AG04450 (cell line): ENCODE measurements at regions not wholly inside any gene's neighbourhood (a gene's known extent, or its start where the extent isn't known, plus 50 kb on each side); places are given as distances from the start of the nearest gene placed in this dataset.

Experiments used
- CTCF ChIA-PET: fragments of 300-600, 350-600 bp; formaldehyde crosslinking; extraction: SDS; loops from one replicate; lab custom pipeline; 2022; ENCODE audit warnings: antibody characterized with exemption, inconsistent platforms; lab: Charles Lee
- POLR2A ChIA-PET: fragments of 350-600 bp; formaldehyde crosslinking; extraction: SDS; loops from one replicate; lab custom pipeline; 2021; ENCODE audit warnings: antibody characterized with exemption, inconsistent platforms; lab: Yijun Ruan, JAX
- DNase-seq: peaks from one replicate; pipeline ENCODE4 v3.0.0-alpha.2; 2011; ENCODE audit warnings: low read depth, low spot score
- H3K27ac ChIP-seq: one replicate; pipeline ENCODE4 v1.5.1; 2012; ENCODE audit warnings: low read depth, low read length, control low read depth
- H3K27me3 ChIP-seq: one replicate; pipeline ENCODE4 v1.6.0; 2012; ENCODE audit warnings: low read length; ENCODE audit not compliant: control insufficient read depth, insufficient read depth
- H3K4me3 ChIP-seq: 2 replicates; pipeline ENCODE4 v1.5.1; 2011; ENCODE audit warnings: mild to moderate bottlenecking, low read depth, low read length, control low read depth
- H3K9me3 ChIP-seq: 2 replicates; pipeline ENCODE4 v1.5.1; 2012; ENCODE audit warnings: low read length; ENCODE audit not compliant: control insufficient read depth, insufficient read depth
- CTCF ChIP-seq: IDR thresholded peaks from 2 replicates; pipeline ENCODE4 v1.5.1; 2011; ENCODE audit warnings: low read depth, low read length, control low read depth, inconsistent platforms

DNA sequence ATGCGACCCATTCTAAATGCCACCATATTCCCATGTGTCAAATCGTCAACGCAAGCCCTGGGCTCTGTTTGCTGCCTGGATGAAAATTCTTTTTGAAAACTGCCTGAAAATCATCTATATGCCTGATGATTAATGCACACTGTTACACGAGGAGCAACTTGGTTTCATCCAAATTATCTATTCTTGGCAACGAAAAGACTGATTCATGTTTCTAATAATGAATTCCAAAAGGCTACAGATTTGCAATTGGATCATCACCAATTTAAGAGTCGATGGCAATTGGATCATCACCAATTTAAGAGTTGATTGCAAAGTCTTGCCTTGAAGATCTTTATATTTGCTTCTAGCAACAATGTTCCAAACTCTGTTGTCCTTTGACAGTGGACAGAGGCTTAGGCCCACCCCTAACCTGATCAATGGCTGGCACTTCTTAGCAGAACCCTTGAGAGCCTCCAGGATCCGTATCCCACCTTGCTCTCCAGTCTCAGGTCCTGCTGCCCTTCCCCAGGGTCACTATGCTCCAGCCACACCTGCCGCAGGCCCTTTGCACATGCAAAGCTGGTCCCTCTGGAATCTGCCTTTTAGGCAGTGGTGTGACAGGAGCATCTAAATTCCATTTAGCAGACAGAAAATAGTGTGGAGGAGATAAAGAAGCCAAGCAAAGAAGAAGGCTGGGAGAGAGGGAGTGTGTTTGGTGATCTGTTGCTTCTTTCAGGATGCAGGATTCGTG is 460.9 kb upstream of the SULF2 start:
- CTCF ChIA-PET, result no interaction called here
- Histone ChIP-seq H3K4me3 (no peak overlapping the region), H3K9me3 (no peaks in the 10 kb centered on the region), H3K27ac (no peak overlapping the region), H3K27me3 (peaks cover 7% of the 10 kb centered on the region)
- no peak for TF ChIP-seq CTCF
- POLR2A ChIA-PET, result no interaction called here
- no peak for DNase-seq

DNA sequence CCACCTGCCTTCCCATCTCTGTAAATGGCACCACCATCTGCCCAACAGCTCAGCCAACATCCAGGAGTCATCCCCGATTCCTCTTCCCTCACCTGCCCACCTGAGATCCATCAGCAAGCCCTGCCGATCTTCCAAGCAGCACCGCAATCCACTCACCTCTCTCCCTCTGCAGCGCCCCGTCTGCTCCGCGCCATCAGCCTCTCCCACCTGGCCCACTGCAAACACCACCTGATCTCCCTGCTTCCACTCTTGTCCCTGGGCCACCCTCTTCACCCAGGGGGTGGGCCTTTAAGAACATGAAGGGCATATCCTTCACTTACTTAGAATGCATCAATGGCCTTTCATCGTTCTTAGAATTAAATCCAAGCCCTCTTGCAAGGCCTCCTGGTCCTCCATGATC is 457.3 kb upstream of the SULF2 start:
- Histone ChIP-seq H3K27ac (no peak overlapping the region), H3K9me3 (no peaks in the 10 kb centered on the region), H3K4me3 (no peak overlapping the region), H3K27me3 (peaks cover 7% of the 10 kb centered on the region)
- no peak for DNase-seq
- TF ChIP-seq CTCF, result no peak
- POLR2A ChIA-PET, result no interaction called here
- CTCF ChIA-PET, result no interaction called here

- H3K9me3 ChIP-seq, result no peaks in the 10 kb centered on the region
- CTCF ChIA-PET, result no interaction called here
- POLR2A ChIA-PET, result no interaction called here
- peaks cover 7% of the 10 kb centered on the region for H3K27me3 ChIP-seq
- no peak for TF ChIP-seq CTCF
- no peak overlapping the region for H3K4me3 ChIP-seq
- no peak for DNase-seq
- no peak overlapping the region for H3K27ac ChIP-seq
These were observed 456.2 kb upstream of the SULF2 start for GRCh38 chr20:48241482-48241881.

- TF ChIP-seq CTCF, result no peak
- POLR2A ChIA-PET, result no interaction called here
- no peaks in the 10 kb centered on the region for H3K9me3 ChIP-seq
- CTCF ChIA-PET, result no interaction called here
- H3K27me3 ChIP-seq, result peaks cover 5% of the 10 kb centered on the region
- DNase-seq, result no peak
- no peak overlapping the region for H3K27ac ChIP-seq
- H3K4me3 ChIP-seq, result no peak overlapping the region
These were observed 453.5 kb upstream of the SULF2 start for GRCh38 chr20:48238781-48239180.

DNA sequence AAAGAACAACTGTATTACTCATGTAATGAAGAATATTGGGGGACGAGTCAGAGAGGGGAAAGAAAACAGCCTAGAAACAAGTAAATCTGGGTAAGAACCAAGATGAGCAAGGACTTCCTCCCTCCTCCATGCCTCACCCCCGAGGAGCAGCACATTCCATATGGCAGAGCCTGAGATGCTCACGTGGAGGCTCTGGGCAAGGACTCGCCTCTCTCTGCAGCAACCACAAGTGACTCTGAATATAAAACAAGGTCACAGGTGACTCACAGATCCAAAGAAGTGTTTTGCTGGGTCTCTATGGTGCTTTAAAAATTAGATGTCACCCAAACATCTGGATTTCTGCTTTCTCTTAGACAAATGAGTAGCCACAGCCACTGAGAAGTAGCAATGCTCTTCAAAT is 453.0 kb upstream of the SULF2 start:
- DNase-seq, result no peak
- Histone ChIP-seq H3K4me3 (no peak overlapping the region), H3K27ac (no peak overlapping the region), H3K9me3 (no peaks in the 10 kb centered on the region), H3K27me3 (peaks cover 5% of the 10 kb centered on the region)
- POLR2A ChIA-PET, result no interaction called here
- CTCF ChIA-PET, result no interaction called here
- TF ChIP-seq CTCF, result no peak
